ENCODE measurements at regions not wholly inside any gene's neighbourhood (a gene's known extent, or its start where the extent isn't known, plus 50 kb on each side); places are given as distances from the start of the nearest gene placed in this dataset.
"Not testable (repeated sequence)": the region's sequence is repeated elsewhere in the genome, so short reads cannot be mapped to it uniquely, and the experiment has no call there.

DNA sequence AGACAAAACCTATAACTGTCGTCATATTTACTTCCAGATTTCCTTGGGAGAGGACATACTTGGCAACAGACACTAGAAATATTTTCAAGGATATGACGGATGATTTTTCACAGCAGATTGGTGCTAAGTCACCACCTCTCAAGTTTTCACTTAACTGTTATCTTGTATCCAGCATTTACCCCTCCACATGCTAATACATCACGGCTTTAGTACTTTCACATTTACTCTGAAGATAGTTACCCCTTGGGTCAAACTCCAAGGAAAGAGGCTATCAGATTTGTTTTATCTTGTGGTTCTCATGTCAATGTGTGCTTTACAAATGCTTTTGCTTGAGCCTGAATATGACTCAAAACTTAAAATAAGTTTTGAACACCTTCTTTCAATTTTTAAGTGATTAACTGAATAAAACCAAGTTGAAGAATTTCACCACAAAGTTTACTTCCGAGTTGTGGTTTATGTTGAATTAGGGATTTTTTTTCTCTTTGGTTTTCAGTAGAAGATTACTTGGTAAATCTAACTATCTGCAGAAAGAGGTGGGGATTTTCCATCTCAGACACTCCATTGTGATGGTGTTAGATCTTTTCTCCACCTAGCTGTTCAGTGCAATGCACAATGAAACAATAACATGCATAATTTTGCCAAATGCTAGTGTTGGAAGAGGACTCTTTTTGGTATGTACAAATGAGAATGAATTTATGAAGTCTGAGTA, 75.4 kb upstream of the FAT1 start:
- WGBS, 2 donors (ENCODE audit: low coverage in 1 of 2): 55 to 56% methylated on average over 4 of the region's 4 CpGs
- no peaks in the 10 kb centered on the region for H3K36me3 ChIP-seq
- H3K4me1 ChIP-seq: no peaks in the 10 kb centered on the region
- TF ChIP-seq EP300 (IDR thresholded peaks at IDR 0.05) (no peak), POLR2AphosphoS5 (IDR thresholded peaks at IDR 0.05) (no peak), POLR2A (IDR thresholded peaks at IDR 0.05) (no peak)
- TF ChIP-seq, protein P1, sequence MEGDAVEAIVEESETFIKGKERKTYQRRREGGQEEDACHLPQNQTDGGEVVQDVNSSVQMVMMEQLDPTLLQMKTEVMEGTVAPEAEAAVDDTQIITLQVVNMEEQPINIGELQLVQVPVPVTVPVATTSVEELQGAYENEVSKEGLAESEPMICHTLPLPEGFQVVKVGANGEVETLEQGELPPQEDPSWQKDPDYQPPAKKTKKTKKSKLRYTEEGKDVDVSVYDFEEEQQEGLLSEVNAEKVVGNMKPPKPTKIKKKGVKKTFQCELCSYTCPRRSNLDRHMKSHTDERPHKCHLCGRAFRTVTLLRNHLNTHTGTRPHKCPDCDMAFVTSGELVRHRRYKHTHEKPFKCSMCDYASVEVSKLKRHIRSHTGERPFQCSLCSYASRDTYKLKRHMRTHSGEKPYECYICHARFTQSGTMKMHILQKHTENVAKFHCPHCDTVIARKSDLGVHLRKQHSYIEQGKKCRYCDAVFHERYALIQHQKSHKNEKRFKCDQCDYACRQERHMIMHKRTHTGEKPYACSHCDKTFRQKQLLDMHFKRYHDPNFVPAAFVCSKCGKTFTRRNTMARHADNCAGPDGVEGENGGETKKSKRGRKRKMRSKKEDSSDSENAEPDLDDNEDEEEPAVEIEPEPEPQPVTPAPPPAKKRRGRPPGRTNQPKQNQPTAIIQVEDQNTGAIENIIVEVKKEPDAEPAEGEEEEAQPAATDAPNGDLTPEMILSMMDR (IDR thresholded peaks at IDR 0.05): no peak
- no peak for ATAC-seq
- no peaks in the 10 kb centered on the region for H3K9me3 ChIP-seq
- no peaks in the 10 kb centered on the region for H3K27me3 ChIP-seq
- H3K4me3 ChIP-seq: no peak overlapping the region
- H3K27ac ChIP-seq: no peak overlapping the region

DNA sequence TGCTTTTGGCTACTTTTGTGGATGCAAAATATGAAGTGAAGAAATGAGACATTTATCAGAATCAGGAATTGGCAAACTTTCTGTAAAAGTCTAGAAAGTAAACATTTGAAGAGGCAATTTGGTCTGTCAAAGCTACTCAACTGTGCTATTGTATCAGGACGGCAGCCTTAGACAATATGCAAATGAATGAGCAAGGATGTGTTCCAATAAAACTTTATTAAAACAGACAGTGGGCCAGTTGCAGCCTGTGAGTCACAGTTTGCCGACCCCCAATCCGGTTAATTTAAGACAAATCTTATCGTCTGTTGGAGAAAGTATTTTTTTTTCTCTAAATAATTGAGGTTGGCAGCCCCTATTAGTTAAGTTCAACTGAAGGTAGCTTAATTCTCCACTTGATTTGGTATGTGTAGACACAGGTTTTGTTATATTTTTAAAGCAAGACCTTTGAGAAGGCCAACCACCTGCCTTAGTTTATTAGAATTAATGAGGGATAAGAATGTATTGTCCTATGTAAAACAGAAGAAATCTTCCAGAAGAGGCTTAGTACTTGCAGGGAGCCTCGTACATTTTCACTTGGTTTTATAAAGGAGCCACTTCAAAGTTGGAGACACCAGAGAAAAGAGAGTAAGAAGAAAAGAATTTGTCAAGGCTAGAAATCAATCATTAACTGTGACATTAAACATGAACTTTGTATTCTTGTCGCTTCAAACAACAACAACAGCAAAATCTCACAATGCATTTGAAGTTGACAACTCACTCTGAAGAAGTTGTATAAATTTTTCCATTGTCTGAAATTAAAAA, 81.6 kb upstream of the FAT1 start:
- H3K4me3 ChIP-seq: no peak overlapping the region
- no peaks in the 10 kb centered on the region for H3K36me3 ChIP-seq
- no peak for TF ChIP-seq POLR2AphosphoS5 (IDR thresholded peaks at IDR 0.05)
- TF ChIP-seq, protein P1 (IDR thresholded peaks at IDR 0.05): no peak
- no peak for TF ChIP-seq EP300 (IDR thresholded peaks at IDR 0.05)
- TF ChIP-seq POLR2A (IDR thresholded peaks at IDR 0.05): no peak
- WGBS, 2 donors (ENCODE audit: low coverage in 1 of 2): 88% methylated on average over 6 of the region's 6 CpGs
- no peaks in the 10 kb centered on the region for H3K27me3 ChIP-seq
- H3K27ac ChIP-seq: no peak overlapping the region
- H3K9me3 ChIP-seq: no peaks in the 10 kb centered on the region
- H3K4me1 ChIP-seq: no peaks in the 10 kb centered on the region
- no peak for ATAC-seq

DNA sequence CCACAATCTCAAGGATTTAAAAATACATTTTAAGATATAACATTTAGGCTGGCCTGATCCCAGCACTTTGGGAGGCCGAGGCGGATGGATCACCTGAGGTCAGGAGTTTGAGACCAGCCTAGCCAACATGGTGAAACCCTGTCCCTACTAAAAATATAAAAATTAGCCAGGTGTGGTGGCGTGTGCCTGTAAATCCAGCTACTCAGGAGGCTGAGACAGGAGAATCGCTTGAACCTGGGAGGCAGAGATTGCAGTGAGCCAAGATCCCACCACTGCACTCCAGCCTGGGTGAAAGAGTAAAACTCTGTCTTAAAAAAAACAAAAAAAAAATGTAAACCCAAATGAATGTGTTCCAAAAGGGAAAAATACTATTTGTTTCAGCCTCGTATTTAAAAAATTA, 82.3 kb upstream of the FAT1 start:
- H3K9me3 ChIP-seq, H3K27ac ChIP-seq, H3K4me1 ChIP-seq, ATAC-seq, H3K4me3 ChIP-seq, H3K27me3 ChIP-seq, H3K36me3 ChIP-seq: not testable (repeated sequence)
- 82 to 94% methylated on average over 4 to 5 of the region's 5 CpGs for WGBS, 2 donors (ENCODE audit: low coverage in 1 of 2)

- no peaks in the 10 kb centered on the region for H3K27me3 ChIP-seq
- no peak for ATAC-seq
- TF ChIP-seq EP300 (IDR thresholded peaks at IDR 0.05) (no peak), POLR2A (IDR thresholded peaks at IDR 0.05) (no peak), POLR2AphosphoS5 (IDR thresholded peaks at IDR 0.05) (no peak)
- TF ChIP-seq, protein P1 (IDR thresholded peaks at IDR 0.05): no peak
- 40 to 41% methylated on average over 7 of the region's 7 CpGs for WGBS, 2 donors (ENCODE audit: low coverage in 1 of 2)
- H3K9me3 ChIP-seq: no peaks in the 10 kb centered on the region
- no peak overlapping the region for H3K4me3 ChIP-seq
- H3K27ac ChIP-seq: no peak overlapping the region
- no peaks in the 10 kb centered on the region for H3K36me3 ChIP-seq
- no peaks in the 10 kb centered on the region for H3K4me1 ChIP-seq
Measured at GRCh38 chr4:186806679-186807421, 83.2 kb upstream of the FAT1 start.

DNA sequence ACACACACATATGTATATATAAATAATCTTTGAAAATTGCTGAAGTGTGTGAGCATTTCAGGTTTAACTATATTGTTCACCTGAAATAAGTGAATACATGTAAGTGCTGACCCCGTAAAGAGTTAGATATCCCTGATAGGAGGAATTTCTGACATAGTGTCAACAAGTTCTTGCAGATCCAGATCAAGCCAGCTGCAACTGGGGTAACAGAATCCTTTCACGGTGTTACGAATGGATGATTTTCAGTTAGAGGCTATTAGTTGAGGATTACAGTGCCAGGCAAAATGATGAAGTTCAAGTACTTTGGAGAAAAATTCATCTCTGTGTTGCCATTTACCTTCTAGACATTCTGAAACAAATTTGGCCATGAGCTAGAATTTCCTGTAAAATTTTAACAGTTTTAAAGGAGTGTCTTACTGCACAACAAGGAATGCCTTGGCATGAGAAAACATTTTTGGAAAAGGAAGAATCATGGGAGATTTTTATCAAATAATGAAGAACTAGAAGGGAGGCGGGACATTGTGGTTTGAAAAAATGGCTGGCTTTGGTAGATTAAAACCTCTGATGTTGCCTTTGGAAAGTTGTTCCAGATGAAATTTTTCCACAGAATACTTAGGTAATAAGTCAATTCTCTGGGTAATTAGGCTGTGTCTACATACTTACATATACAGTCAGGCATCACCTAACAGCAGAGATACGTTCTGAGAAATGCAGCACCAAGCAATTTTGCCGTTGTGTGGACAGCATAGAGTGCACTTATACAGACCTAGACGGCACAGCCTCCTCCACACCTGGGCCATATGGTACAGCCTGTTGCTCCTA, 84.4 kb upstream of the FAT1 start:
- H3K27ac ChIP-seq: no peak overlapping the region
- no peak overlapping the region for H3K4me3 ChIP-seq
- H3K9me3 ChIP-seq: no peaks in the 10 kb centered on the region
- no peaks in the 10 kb centered on the region for H3K4me1 ChIP-seq
- WGBS, 2 donors (ENCODE audit: low coverage in 1 of 2): 86 to 97% methylated on average over 5 to 7 of the region's 7 CpGs
- TF ChIP-seq, protein P1 (IDR thresholded peaks at IDR 0.05): no peak
- TF ChIP-seq EP300 (IDR thresholded peaks at IDR 0.05) (no peak), POLR2A (IDR thresholded peaks at IDR 0.05) (no peak), POLR2AphosphoS5 (IDR thresholded peaks at IDR 0.05) (no peak)
- no peaks in the 10 kb centered on the region for H3K27me3 ChIP-seq
- H3K36me3 ChIP-seq: no peaks in the 10 kb centered on the region
- no peak for ATAC-seq

Data from gastroesophageal sphincter (tissue), 4 donors.